ENCODE measurements at regions not wholly inside any gene's neighbourhood (a gene's known extent, or its start where the extent isn't known, plus 50 kb on each side); places are given as distances from the start of the nearest gene placed in this dataset.

DNA sequence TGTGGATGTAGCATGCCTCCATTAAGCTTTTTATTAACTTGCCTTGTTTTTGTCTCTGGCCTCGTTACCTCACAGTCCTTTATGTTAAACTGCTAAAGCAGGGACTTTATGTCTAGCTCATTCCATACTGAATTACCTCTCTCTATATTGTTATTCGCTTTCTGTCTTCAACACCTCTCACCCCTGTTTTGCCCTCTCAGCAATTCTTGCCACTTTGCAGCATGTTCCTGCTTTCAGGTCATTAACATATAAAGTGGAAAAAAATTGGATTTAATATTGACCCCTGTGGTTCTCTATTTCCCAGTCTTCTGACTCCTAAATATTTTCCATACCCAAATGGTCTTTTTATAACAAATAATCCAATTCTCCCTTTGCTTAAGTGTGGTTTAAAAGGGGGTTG, 810.4 kb upstream of the KIF2B start:
- no peaks in the 10 kb centered on the region for H3K4me1 ChIP-seq (ENCODE audit: low read depth, poor library complexity, severe bottlenecking)
- no peaks in the 10 kb centered on the region for H3K79me2 ChIP-seq (ENCODE audit: insufficient read depth, low read depth)
- no peak overlapping the region for H3K4me2 ChIP-seq
- no peak overlapping the region for H3K27ac ChIP-seq
- H3K36me3 ChIP-seq (ENCODE audit: insufficient read depth), result no peaks in the 10 kb centered on the region
- no peak overlapping the region for H2AFZ ChIP-seq (ENCODE audit: low read depth)
- H3K9ac ChIP-seq, result no peak overlapping the region
- no peaks in the 10 kb centered on the region for H3K27me3 ChIP-seq (ENCODE audit: insufficient read depth, low read depth)
- H3K4me3 ChIP-seq (IDR thresholded peaks at IDR 0.05; ENCODE audit: insufficient read depth, low read depth, low read length), result no peak overlapping the region
- no peaks in the 10 kb centered on the region for H4K20me1 ChIP-seq (ENCODE audit: insufficient read depth)
- TF ChIP-seq, protein P1, sequence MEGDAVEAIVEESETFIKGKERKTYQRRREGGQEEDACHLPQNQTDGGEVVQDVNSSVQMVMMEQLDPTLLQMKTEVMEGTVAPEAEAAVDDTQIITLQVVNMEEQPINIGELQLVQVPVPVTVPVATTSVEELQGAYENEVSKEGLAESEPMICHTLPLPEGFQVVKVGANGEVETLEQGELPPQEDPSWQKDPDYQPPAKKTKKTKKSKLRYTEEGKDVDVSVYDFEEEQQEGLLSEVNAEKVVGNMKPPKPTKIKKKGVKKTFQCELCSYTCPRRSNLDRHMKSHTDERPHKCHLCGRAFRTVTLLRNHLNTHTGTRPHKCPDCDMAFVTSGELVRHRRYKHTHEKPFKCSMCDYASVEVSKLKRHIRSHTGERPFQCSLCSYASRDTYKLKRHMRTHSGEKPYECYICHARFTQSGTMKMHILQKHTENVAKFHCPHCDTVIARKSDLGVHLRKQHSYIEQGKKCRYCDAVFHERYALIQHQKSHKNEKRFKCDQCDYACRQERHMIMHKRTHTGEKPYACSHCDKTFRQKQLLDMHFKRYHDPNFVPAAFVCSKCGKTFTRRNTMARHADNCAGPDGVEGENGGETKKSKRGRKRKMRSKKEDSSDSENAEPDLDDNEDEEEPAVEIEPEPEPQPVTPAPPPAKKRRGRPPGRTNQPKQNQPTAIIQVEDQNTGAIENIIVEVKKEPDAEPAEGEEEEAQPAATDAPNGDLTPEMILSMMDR (conservative IDR thresholded peaks at IDR 0.05; ENCODE audit: low read depth, low read length), result no peak

DNA sequence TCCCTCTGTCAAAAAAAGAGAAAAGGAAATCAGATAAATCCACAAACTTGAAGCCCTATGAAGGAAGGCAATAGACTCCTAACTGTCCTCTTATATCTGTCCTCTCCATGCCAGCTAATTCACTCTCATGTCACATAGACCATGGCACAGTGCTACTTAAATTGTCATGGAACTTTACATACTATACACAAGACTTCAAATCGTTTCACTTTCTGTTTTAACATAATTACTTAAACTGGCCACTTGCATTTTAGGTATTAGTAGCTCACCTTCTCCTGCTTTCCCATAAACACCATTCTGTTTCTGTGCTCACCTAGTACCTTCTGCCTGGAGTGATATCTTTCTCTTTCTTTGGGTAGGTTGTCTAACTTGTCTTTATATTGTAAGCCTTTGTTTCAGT, 816.7 kb upstream of the KIF2B start:
- H3K36me3 ChIP-seq (ENCODE audit: insufficient read depth), result no peaks in the 10 kb centered on the region
- no peak overlapping the region for H3K27ac ChIP-seq
- no peaks in the 10 kb centered on the region for H4K20me1 ChIP-seq (ENCODE audit: insufficient read depth)
- no peak overlapping the region for H3K9ac ChIP-seq
- H3K79me2 ChIP-seq (ENCODE audit: insufficient read depth, low read depth), result no peaks in the 10 kb centered on the region
- H2AFZ ChIP-seq (ENCODE audit: low read depth), result peak overlapping the region; percentile 62
- H3K27me3 ChIP-seq (ENCODE audit: insufficient read depth, low read depth), result no peaks in the 10 kb centered on the region
- peaks cover 19% of the 10 kb centered on the region for H3K4me1 ChIP-seq (ENCODE audit: low read depth, poor library complexity, severe bottlenecking)
- TF ChIP-seq, protein P1 (conservative IDR thresholded peaks at IDR 0.05; ENCODE audit: low read depth, low read length), result no peak
- peak overlapping the region; percentile 33 for H3K4me2 ChIP-seq
- no peak overlapping the region for H3K4me3 ChIP-seq (IDR thresholded peaks at IDR 0.05; ENCODE audit: insufficient read depth, low read depth, low read length)

DNA sequence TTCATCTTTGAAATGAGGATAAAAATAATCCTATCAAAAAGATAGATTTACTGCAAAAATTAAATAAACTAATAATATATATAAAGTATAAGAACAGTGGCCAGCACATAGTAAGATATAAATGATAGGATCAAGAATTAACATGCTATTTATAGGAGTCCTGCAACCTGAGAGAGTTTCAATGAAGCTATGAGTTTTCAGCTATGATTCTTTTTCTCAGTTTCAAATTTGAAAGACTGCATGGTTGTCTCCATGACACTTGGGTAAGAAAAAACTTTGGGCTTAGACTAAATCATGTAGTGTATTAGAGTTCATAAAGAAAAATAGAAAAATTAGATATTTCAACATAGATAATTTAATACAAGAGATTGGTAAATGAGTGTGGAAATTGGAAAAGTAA, 817.8 kb upstream of the KIF2B start:
- Histone ChIP-seq H3K36me3 (ENCODE audit: insufficient read depth) (no peaks in the 10 kb centered on the region), H3K4me2 (no peak overlapping the region), H3K9ac (no peak overlapping the region), H3K4me1 (ENCODE audit: low read depth, poor library complexity, severe bottlenecking) (peaks cover 19% of the 10 kb centered on the region), H4K20me1 (ENCODE audit: insufficient read depth) (no peaks in the 10 kb centered on the region), H3K27me3 (ENCODE audit: insufficient read depth, low read depth) (no peaks in the 10 kb centered on the region), H3K27ac (no peak overlapping the region), H3K79me2 (ENCODE audit: insufficient read depth, low read depth) (no peaks in the 10 kb centered on the region), H3K4me3 (IDR thresholded peaks at IDR 0.05; ENCODE audit: insufficient read depth, low read depth, low read length) (no peak overlapping the region), H2AFZ (ENCODE audit: low read depth) (no peak overlapping the region)
- TF ChIP-seq, protein P1 (conservative IDR thresholded peaks at IDR 0.05; ENCODE audit: low read depth, low read length), result no peak

DNA sequence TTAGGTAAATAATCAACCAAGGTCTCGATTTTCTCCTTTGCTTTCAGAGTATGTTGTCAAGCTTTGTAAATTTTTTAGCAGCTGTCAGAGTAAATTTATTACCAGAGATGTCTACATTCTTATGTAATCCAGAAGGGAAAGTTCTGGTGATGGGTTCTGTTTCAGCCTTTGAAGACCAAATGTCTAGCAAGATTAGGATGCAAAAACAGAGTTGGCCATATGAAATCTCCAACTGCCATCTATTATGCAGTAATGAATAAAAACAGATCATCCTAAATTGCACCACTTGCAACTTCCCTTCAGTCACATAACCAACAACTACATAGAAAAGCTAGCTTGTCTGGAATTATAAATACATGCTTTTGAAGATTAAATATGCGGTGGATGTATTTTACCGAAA, 826.8 kb upstream of the KIF2B start:
- H3K4me3 ChIP-seq (IDR thresholded peaks at IDR 0.05; ENCODE audit: insufficient read depth, low read depth, low read length), result no peak overlapping the region
- no peaks in the 10 kb centered on the region for H3K36me3 ChIP-seq (ENCODE audit: insufficient read depth)
- H3K4me1 ChIP-seq (ENCODE audit: low read depth, poor library complexity, severe bottlenecking), result no peaks in the 10 kb centered on the region
- H3K27me3 ChIP-seq (ENCODE audit: insufficient read depth, low read depth), result no peaks in the 10 kb centered on the region
- H2AFZ ChIP-seq (ENCODE audit: low read depth), result no peak overlapping the region
- no peak overlapping the region for H3K27ac ChIP-seq
- TF ChIP-seq, protein P1 (conservative IDR thresholded peaks at IDR 0.05; ENCODE audit: low read depth, low read length), result no peak
- no peak overlapping the region for H3K9ac ChIP-seq
- H3K79me2 ChIP-seq (ENCODE audit: insufficient read depth, low read depth), result no peaks in the 10 kb centered on the region
- H4K20me1 ChIP-seq (ENCODE audit: insufficient read depth), result no peaks in the 10 kb centered on the region; the same call in 1 of the 2 replicates
- H3K4me2 ChIP-seq, result no peak overlapping the region
